Sigmoid colon (tissue), 6 donors: ENCODE measurements at regions not wholly inside any gene's neighbourhood (a gene's known extent, or its start where the extent isn't known, plus 50 kb on each side); places are given as distances from the start of the nearest gene placed in this dataset.

Experiments used
- DNase-seq: peaks from one replicate; pipeline ENCODE4 v3.0.0-alpha.2; 2019
- H3K27ac ChIP-seq, 4 donors: fragments of 200-600 bp; sonication (generic); one replicate each; pipeline ENCODE4 v1.5.1; 2016 to 2019; ENCODE audit warnings: mild to moderate bottlenecking in 1 of 4
- H3K27me3 ChIP-seq, 3 donors: fragments of 200-600 bp; sonication (generic); one replicate each; pipeline ENCODE4 v1.5.1; 2019; ENCODE audit warnings: mild to moderate bottlenecking in 1 of 3
- H3K36me3 ChIP-seq, 4 donors: fragments of 200-600 bp; sonication (generic); one replicate each; pipeline ENCODE4 v1.5.1; 2016 to 2019
- H3K4me1 ChIP-seq, 4 donors: fragments of 200-600 bp; sonication (generic); one replicate each; pipeline ENCODE4 v1.5.1; 2017 to 2019
- H3K4me3 ChIP-seq, 4 donors: fragments of 200-600 bp; sonication (generic); one replicate each; pipeline ENCODE4 v1.5.1; 2017 to 2019; ENCODE audit warnings: mild to moderate bottlenecking in 2 of 4, moderate library complexity in 1 of 4
- H3K9me3 ChIP-seq, 4 donors: fragments of 200-600 bp in 3 of 4; sonication (generic) in 3 of 4; one replicate each; pipeline versions ENCODE4 v1.5.1 to v1.6.1; 2013 to 2019
- EP300 ChIP-seq, 4 donors: sonication (generic); formaldehyde crosslinking; IDR thresholded peaks; one replicate each; pipeline ENCODE4 v1.6.1; 2017; ENCODE audit warnings: antibody characterized with exemption in 4 of 4
- POLR2A ChIP-seq, 2 donors: fragments of 450-650 bp; IDR thresholded peaks; one replicate each; pipeline ENCODE4 v1.6.1; 2016; ENCODE audit warnings: antibody characterized with exemption in 2 of 2, mild to moderate bottlenecking in 2 of 2, moderate library complexity in 2 of 2
- POLR2AphosphoS5 ChIP-seq, 4 donors: sonication (generic); formaldehyde crosslinking; IDR thresholded peaks; one replicate each; pipeline ENCODE4 v1.6.1; 2017; ENCODE audit warnings: antibody characterized with exemption in 4 of 4
- WGBS, 2 donors: extraction: QIAGEN DNeasy Blood & Tissue Kit; methylation state at CpG; one replicate each; pipeline ENCODE4 v1.1.7; 2013; 5-methylcytosine and 5-hydroxymethylcytosine counted together
- intact Hi-C: fragments of 100-400 bp; cut with DNase I; formaldehyde crosslinking; loops from one replicate; pipeline ENCODE4 v1.15.1; 2023
- small RNA-seq, 3 donors: library from RNA; depleted of rRNA; stranded (forward); fragments of <200 nt; gene quantifications; one replicate each; pipeline ENCODE3, GENCODE V24; 2016
- TF ChIP-seq, protein P1 (sequence below), 4 experiments: fragments of 450-650 bp in 3 of 4; fragments of 200-600 bp in 1 of 4; IDR thresholded peaks; one replicate each; pipeline ENCODE4 v1.5.1; 2016 to 2019; ENCODE audit warnings: antibody characterized with exemption in 4 of 4, mild to moderate bottlenecking in 3 of 4, moderate library complexity in 2 of 4
- donor health status: healthy with polysubstance abuse.
- donor health status: healthy.

DNA sequence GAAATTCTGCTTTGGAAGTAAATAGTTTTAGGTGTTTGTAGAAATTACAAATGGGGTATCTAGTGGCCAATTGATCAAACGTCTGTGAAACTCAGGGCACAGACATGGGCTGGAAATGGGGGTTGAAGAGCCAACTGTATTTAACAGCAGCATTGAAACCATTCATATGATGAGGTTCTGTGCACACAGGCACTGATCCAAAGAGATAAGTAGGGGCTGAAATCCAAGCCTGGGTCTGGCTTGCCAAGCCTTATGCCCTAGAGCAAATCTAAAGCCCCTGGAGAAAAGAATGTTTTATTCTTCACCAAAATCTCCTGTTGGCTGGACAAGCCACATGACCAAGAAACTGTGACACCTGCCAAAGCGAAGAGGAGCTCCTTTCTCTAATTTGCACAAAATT lies 67.6 kb upstream of the ST6GALNAC5 start:
- intact Hi-C loops = no loop called here
- no peak overlapping the region for H3K4me3 ChIP-seq

DNA sequence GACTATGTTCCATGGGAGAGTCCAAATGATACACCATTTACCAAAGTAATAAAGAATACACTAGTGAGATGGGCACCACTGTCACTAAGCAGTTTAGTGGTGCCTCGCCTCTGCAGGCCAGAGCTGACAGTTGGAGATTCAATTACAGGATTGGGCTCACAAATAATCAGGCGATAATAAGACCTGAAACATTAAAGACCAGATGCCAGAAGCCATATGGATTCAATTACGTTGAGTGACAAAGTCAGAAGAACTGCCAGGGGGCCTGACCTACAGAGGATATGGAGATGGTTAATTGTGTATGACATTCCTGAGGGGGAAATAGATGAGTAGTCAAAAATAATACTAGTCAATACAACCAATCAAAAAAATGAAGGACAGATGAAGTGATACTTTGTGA lies 65.2 kb upstream of the ST6GALNAC5 start:
- H3K4me3 ChIP-seq = no peak overlapping the region
- no peaks in the 10 kb centered on the region for H3K36me3 ChIP-seq
- no peaks in the 10 kb centered on the region for H3K4me1 ChIP-seq
- TF ChIP-seq POLR2AphosphoS5 (IDR thresholded peaks at IDR 0.05) = no peak
- TF ChIP-seq, protein P1, sequence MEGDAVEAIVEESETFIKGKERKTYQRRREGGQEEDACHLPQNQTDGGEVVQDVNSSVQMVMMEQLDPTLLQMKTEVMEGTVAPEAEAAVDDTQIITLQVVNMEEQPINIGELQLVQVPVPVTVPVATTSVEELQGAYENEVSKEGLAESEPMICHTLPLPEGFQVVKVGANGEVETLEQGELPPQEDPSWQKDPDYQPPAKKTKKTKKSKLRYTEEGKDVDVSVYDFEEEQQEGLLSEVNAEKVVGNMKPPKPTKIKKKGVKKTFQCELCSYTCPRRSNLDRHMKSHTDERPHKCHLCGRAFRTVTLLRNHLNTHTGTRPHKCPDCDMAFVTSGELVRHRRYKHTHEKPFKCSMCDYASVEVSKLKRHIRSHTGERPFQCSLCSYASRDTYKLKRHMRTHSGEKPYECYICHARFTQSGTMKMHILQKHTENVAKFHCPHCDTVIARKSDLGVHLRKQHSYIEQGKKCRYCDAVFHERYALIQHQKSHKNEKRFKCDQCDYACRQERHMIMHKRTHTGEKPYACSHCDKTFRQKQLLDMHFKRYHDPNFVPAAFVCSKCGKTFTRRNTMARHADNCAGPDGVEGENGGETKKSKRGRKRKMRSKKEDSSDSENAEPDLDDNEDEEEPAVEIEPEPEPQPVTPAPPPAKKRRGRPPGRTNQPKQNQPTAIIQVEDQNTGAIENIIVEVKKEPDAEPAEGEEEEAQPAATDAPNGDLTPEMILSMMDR (IDR thresholded peaks at IDR 0.05) = no peak
- no peak for TF ChIP-seq POLR2A (IDR thresholded peaks at IDR 0.05)
- no peak for TF ChIP-seq EP300 (IDR thresholded peaks at IDR 0.05)
- DNase-seq = no peak
- no peak overlapping the region for H3K27ac ChIP-seq
- H3K27me3 ChIP-seq = no peaks in the 10 kb centered on the region
- intact Hi-C loops = no loop called here
- H3K9me3 ChIP-seq = no peaks in the 10 kb centered on the region
- WGBS, 2 donors = 75 to 82% methylated on average over 3 of the region's 3 CpGs

More for the DNA sequence above, 67.6 kb upstream of the ST6GALNAC5 start:
- H3K27ac ChIP-seq = no peak overlapping the region
- TF ChIP-seq EP300 (IDR thresholded peaks at IDR 0.05) = no peak
- TF ChIP-seq POLR2A (IDR thresholded peaks at IDR 0.05) = no peak
- TF ChIP-seq, protein P1 (IDR thresholded peaks at IDR 0.05) = no peak
- no peak for TF ChIP-seq POLR2AphosphoS5 (IDR thresholded peaks at IDR 0.05)
- no peaks in the 10 kb centered on the region for H3K4me1 ChIP-seq
- no peak for DNase-seq
- H3K27me3 ChIP-seq = no peaks in the 10 kb centered on the region
- H3K36me3 ChIP-seq = no peaks in the 10 kb centered on the region
- H3K9me3 ChIP-seq = no peaks in the 10 kb centered on the region
- 60 to 73% methylated on average over 2 of the region's 2 CpGs for WGBS, 2 donors

DNA sequence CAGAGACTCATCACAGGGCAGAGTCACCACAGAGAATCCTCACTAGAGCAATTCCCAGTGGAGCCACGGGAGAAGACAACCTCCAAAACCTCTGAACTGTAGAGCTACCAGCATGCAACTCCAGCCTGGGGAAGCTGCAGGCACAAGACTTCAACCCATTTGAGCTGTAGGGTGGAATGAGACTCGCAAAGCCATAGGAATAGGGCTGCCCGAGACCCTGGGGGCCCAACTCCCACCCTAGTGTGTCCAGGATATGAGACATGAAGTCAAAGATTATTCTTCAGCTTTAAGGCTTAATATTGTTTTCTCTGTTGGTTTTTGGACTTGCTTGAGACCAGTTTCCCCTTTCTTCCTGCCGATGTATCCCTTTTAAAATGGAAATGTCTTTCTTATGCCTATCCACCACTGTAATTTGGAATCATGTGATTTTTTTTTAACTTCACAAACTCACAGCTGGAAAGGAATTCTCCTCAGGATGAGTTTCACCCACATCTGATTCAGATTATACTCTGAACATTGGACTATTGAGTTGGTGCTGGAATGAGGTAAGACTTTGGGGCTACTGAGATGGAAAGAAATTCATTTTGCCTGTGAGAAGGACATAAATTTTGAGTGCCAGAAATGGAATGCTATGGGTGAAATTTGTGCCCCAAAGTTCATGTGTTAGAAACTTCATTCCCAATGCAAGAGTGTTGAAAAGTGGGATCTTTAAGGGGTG lies 59.6 kb upstream of the ST6GALNAC5 start:
- DNase-seq = no peak
- WGBS, 2 donors = 82 to 88% methylated on average over 4 of the region's 4 CpGs
- no peak overlapping the region for H3K27ac ChIP-seq
- H3K4me1 ChIP-seq = no peaks in the 10 kb centered on the region
- no peak for TF ChIP-seq POLR2A (IDR thresholded peaks at IDR 0.05)
- TF ChIP-seq EP300 (IDR thresholded peaks at IDR 0.05) = no peak
- TF ChIP-seq, protein P1 (IDR thresholded peaks at IDR 0.05) = no peak
- TF ChIP-seq POLR2AphosphoS5 (IDR thresholded peaks at IDR 0.05) = no peak
- intact Hi-C loops = no loop called here
- H3K27me3 ChIP-seq = no peaks in the 10 kb centered on the region
- H3K36me3 ChIP-seq = no peaks in the 10 kb centered on the region
- H3K9me3 ChIP-seq = no peaks in the 10 kb centered on the region
- H3K4me3 ChIP-seq = no peak overlapping the region

Small RNA genes in the stretch of these regions (small RNA-seq; reads per million reads assigned to genes)
- 0 reads per million in 3 donors for gene RNU6-161P
